Tibial nerve (tissue), 4 donors: ENCODE measurements at regions not wholly inside any gene's neighbourhood (a gene's known extent, or its start where the extent isn't known, plus 50 kb on each side); places are given as distances from the start of the nearest gene placed in this dataset.

Source experiments
- DNase-seq, 2 donors: peaks; one replicate each; pipeline ENCODE4 v3.0.0-alpha.2; 2019; ENCODE audit warnings: low spot score in 2 of 2
- H3K27ac ChIP-seq, 4 donors: fragments of 200-600 bp; sonication (generic) in 3 of 4; one replicate each; pipeline ENCODE4 v1.5.1; 2017 to 2019; ENCODE audit warnings: mild to moderate bottlenecking in 1 of 4
- H3K27me3 ChIP-seq, 2 donors: fragments of 200-600 bp; sonication (generic) in 1 of 2; one replicate each; pipeline versions ENCODE4 v1.5.1 to v1.6.0; 2017 to 2019
- H3K36me3 ChIP-seq, 3 donors: fragments of 200-600 bp; sonication (generic); one replicate each; pipeline ENCODE4 v1.5.1; 2018 to 2019
- H3K4me1 ChIP-seq, 4 donors: fragments of 200-600 bp; sonication (generic) in 3 of 4; one replicate each; pipeline ENCODE4 v1.5.1; 2017 to 2019
- H3K4me3 ChIP-seq, 4 donors: fragments of 200-600 bp; sonication (generic) in 3 of 4; one replicate each; pipeline ENCODE4 v1.5.1; 2017 to 2019; ENCODE audit warnings: mild to moderate bottlenecking in 1 of 4, moderate library complexity in 1 of 4
- H3K9me3 ChIP-seq, 4 donors: fragments of 200-600 bp; sonication (generic) in 3 of 4; one replicate each; pipeline ENCODE4 v1.5.1; 2017 to 2019
- EP300 ChIP-seq, 2 donors: sonication (generic); formaldehyde crosslinking; IDR thresholded peaks; one replicate each; pipeline ENCODE4 v1.6.1; 2017; ENCODE audit warnings: antibody characterized with exemption in 2 of 2, mild to moderate bottlenecking in 1 of 2
- POLR2A ChIP-seq, 2 donors: fragments of 450-650 bp; IDR thresholded peaks; one replicate each; pipeline ENCODE4 v1.6.1; 2017; ENCODE audit warnings: antibody characterized with exemption in 2 of 2, mild to moderate bottlenecking in 2 of 2, moderate library complexity in 2 of 2
- WGBS, 2 donors: methylation state at CpG; one replicate each; pipeline ENCODE4 v1.1.5; 2018; 5-methylcytosine and 5-hydroxymethylcytosine counted together
- TF ChIP-seq, protein P1 (sequence below), 5 experiments: fragments of 200-600 bp in 3 of 5; fragments of 450-650 bp in 2 of 5; sonication (generic) in 3 of 5; IDR thresholded peaks; one replicate each; pipeline ENCODE4 v1.5.1; 2016 to 2019; ENCODE audit warnings: antibody characterized with exemption in 5 of 5, mild to moderate bottlenecking in 3 of 5, moderate library complexity in 2 of 5

DNA sequence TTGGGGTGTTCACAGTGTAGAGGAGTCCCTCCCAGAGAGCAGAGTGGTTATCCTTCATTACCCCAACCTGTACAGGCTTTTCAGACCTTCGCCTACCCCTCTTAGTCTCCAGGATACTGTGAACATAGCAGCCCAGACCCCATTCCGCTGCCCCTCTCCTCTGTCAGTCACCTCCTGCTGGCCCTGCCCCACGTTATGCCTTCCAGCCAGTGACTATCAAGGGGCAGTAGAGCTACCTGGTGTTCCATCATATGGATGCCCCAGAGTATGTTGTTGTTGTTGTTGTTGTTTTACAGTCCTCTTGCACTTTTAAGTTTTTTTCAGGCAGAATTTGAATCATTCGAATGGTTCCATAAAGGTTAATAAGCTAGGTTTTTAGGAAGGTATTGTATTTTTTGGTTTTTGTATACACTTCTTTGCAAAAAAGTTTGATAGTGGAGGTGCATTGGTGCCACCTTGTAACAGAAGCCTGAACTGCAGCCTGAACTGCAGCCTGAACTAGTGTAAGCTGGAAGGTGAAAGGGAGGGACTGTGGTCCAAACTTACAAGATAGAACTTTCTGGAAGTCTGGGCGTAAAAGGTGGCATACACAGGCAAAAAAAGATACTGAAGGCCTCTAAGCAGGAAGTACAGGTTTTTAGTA is 101.4 kb upstream of the RAB40AL start:
- H3K9me3 ChIP-seq = no peaks in the 10 kb centered on the region

DNA sequence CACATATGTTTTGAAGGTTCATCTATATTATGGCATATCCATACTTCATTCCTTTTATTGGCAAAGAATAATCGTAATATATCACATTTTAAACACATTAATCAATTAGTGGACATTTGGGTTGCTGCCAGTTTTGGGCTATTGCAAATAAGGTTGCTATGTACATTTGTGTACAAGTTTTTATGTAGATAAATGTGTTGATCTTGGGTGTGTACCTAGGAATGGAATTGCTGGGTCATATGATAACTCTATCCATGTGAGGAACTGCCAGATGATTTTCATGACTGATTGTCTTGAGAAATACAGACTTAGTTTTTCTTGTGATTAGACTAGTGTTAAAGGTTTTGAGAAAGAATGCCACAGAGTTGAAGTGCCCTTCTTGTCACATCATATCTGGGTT is 99.2 kb upstream of the RAB40AL start:
- Histone ChIP-seq H3K27me3 (peaks cover 0 to 19% of the 10 kb centered on the region in 2 donors), H3K36me3 (no peaks in the 10 kb centered on the region), H3K27ac (no peak overlapping the region), H3K4me3 (no peak overlapping the region), H3K9me3 (no peaks in the 10 kb centered on the region), H3K4me1 (no peaks in the 10 kb centered on the region)
- WGBS, 2 donors = 62 to 82% methylated on average over 1 of the region's 1 CpG
- no peak for DNase-seq
- TF ChIP-seq EP300 (IDR thresholded peaks at IDR 0.05) = no peak
- no peak for TF ChIP-seq POLR2A (IDR thresholded peaks at IDR 0.05)
- TF ChIP-seq, protein P1, sequence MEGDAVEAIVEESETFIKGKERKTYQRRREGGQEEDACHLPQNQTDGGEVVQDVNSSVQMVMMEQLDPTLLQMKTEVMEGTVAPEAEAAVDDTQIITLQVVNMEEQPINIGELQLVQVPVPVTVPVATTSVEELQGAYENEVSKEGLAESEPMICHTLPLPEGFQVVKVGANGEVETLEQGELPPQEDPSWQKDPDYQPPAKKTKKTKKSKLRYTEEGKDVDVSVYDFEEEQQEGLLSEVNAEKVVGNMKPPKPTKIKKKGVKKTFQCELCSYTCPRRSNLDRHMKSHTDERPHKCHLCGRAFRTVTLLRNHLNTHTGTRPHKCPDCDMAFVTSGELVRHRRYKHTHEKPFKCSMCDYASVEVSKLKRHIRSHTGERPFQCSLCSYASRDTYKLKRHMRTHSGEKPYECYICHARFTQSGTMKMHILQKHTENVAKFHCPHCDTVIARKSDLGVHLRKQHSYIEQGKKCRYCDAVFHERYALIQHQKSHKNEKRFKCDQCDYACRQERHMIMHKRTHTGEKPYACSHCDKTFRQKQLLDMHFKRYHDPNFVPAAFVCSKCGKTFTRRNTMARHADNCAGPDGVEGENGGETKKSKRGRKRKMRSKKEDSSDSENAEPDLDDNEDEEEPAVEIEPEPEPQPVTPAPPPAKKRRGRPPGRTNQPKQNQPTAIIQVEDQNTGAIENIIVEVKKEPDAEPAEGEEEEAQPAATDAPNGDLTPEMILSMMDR (IDR thresholded peaks at IDR 0.05) = no peak

More for the DNA sequence above, 101.4 kb upstream of the RAB40AL start:
- no peak for TF ChIP-seq POLR2A (IDR thresholded peaks at IDR 0.05)
- no peak for TF ChIP-seq EP300 (IDR thresholded peaks at IDR 0.05)
- TF ChIP-seq, protein P1 (IDR thresholded peaks at IDR 0.05) = peak in 2 of 5 experiments; percentile 17 to 25
- Histone ChIP-seq H3K4me3 (no peak overlapping the region), H3K27ac (no peak overlapping the region), H3K36me3 (no peaks in the 10 kb centered on the region), H3K27me3 (peaks cover 0 to 19% of the 10 kb centered on the region in 2 donors), H3K4me1 (no peaks in the 10 kb centered on the region)
- DNase-seq = peak in 1 of 2 donors; percentile 5
- 59 to 61% methylated on average over 5 of the region's 5 CpGs for WGBS, 2 donors

DNA sequence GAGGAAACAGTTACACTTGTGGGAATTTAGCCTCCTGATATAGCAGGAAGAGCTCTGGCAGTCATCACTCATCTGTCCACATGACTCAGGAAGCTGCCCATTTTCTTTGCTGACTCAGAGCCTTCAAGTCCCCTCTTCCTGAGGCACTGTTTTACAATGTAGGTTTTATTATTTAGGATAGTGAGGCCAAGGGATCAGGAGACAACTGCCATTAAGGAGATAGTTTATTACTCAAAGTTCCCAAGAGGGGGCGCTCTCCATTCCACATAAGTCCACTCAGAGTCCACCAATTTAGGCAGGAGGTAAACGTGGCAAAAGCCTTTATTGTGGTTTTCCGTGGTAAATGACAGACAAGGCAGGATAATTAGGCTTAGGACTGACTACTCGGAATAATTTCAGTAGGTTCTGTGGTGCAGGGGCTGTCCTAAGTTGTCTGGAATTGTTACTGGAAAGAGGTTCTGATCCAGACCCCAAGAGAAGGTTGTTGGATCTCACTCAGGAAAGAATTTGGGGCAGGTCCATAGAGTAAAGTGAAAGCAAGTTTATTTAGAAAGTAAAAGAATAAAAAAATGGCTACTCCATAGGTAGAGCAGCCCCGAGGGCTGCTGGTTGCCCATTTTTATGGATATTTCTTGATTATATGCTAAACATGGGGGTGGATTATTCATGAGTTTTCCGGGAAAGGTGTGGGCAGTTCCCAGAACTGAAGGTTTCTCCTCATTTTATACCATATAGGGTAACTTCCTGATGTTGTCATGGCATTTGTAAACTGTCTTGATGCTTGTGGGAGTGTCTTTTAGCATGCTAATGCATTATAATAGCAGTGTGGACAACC is 96.0 kb upstream of the RAB40AL start:
- Histone ChIP-seq H3K4me1 (no peaks in the 10 kb centered on the region), H3K4me3 (no peak overlapping the region), H3K27ac (no peak overlapping the region), H3K27me3 (peaks cover 0 to 8% of the 10 kb centered on the region in 2 donors), H3K9me3 (no peaks in the 10 kb centered on the region), H3K36me3 (no peaks in the 10 kb centered on the region)
- 64 to 78% methylated on average over 6 of the region's 6 CpGs for WGBS, 2 donors
- TF ChIP-seq EP300 (IDR thresholded peaks at IDR 0.05) = no peak
- no peak for TF ChIP-seq POLR2A (IDR thresholded peaks at IDR 0.05)
- TF ChIP-seq, protein P1 (IDR thresholded peaks at IDR 0.05) = no peak
- no peak for DNase-seq

DNA sequence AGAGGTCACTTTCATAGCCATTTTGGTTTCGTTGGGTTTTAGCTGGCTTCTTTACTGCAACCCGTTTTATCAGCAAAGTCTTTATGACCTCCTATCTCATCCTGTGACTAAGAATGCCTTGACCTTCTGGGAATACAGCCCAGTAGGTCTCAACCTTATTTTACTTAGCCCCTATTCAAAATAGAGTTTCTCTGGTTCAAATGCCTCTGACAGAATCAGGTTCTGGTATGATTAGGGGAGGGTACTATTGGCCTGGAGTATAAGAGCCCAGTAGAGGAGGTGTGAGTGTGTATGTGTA is 95.4 kb upstream of the RAB40AL start:
- TF ChIP-seq, protein P1 (IDR thresholded peaks at IDR 0.05) = no peak
- TF ChIP-seq POLR2A (IDR thresholded peaks at IDR 0.05) (no peak), EP300 (IDR thresholded peaks at IDR 0.05) (no peak)
- no peak for DNase-seq
- Histone ChIP-seq H3K4me1 (no peaks in the 10 kb centered on the region), H3K36me3 (no peaks in the 10 kb centered on the region), H3K9me3 (no peaks in the 10 kb centered on the region), H3K4me3 (no peak overlapping the region), H3K27ac (no peak overlapping the region), H3K27me3 (peaks cover 0 to 6% of the 10 kb centered on the region in 2 donors)
- WGBS, 2 donors = 60 to 81% methylated on average over 2 of the region's 2 CpGs

DNA sequence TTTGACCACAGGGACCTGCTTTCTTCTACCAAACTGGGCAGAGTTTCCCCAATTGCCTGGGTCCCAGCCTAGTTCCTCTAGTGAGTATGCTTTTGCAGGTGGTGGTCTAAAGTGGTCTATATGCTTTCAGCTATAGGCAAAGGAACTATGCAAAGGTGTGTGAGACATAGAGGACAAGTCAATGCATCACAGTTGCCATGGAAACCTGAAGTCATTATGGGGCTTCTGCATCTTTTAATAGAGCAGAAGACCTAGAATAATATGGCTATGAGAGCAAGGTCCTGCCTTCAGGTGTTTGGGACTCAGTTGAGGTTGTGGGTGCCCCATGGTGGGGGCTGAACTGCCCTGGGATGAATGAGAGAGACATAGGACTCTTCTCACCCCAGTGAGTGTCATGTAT is 92.1 kb upstream of the RAB40AL start:
- TF ChIP-seq, protein P1 (IDR thresholded peaks at IDR 0.05) = no peak
- no peak for TF ChIP-seq EP300 (IDR thresholded peaks at IDR 0.05)
- no peak for TF ChIP-seq POLR2A (IDR thresholded peaks at IDR 0.05)
- H3K9me3 ChIP-seq = no peaks in the 10 kb centered on the region
- no peak overlapping the region for H3K27ac ChIP-seq
- no peaks in the 10 kb centered on the region for H3K4me1 ChIP-seq
- no peak for DNase-seq
- H3K4me3 ChIP-seq = no peak overlapping the region
- H3K36me3 ChIP-seq = no peaks in the 10 kb centered on the region
- H3K27me3 ChIP-seq = no peaks in the 10 kb centered on the region
